DMS53 treated with DMSO at 0.1 percent for 48 hours (cell line): ENCODE measurements at regions not wholly inside any gene's neighbourhood (a gene's known extent, or its start where the extent isn't known, plus 50 kb on each side); places are given as distances from the start of the nearest gene placed in this dataset.

Experiments
- DNase-seq: peaks from one replicate; lab custom pipeline; 2025; ENCODE audit not compliant: unreplicated experiment; lab: John Stamatoyannopoulos, UW

DNA sequence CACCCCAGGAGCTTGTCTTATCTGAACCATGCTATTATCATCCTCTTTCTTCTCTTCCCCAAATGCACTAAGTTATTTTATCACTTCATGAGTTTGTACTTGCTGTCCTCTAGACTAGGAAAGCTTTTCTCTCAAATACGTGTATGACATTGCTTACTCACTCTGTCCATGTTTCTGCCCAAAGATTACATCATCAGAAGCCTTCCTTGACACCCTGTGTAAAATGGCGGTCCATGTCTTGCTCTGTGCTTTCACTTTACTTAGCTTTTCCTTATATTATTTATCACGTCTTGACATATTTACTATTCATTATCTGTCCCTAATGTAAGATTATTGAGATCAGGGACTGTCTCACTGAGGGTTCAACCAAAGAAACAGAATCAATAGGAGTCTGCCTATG is 196.1 kb upstream of the ZEB2 start:
- no peak for DNase-seq

DNA sequence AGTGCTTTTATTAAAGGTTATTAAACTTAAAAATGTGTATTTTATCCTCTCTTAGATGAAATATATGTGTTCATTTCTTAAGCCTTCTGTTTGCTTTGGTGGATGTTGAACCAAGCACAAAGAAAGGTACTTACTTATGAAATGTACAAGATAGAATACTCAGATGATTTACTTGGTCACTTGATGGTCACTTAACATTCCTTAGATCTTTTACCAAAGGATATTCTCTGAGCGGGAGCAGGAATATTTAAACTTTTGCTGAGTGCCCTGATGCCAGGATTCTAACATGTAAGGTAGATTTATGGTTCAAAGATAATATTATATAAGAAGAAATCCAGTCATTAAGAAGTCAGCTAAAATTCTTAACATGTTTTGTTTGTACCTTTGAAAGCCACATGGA is 193.5 kb upstream of the ZEB2 start:
- no peak for DNase-seq

DNA sequence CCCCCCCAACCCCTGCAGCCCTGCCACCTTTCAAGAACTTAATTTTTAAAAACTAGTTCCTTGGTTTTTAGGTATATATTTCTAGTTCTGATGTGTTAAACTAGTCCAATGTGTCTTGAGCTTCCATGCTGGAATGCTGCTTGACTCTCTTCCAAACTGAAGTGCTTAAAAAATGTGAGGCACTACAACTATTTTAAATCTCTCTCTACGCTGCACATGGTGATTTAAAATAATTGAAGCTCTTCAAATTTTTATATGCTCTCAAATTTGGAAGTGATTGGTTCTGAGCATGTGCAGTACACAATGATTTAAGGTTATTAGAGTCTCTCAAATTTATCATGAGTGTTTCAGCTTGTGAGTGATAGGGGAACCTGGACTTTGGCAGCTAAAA is 192.6 kb upstream of the ZEB2 start:
- no peak for DNase-seq

DNA sequence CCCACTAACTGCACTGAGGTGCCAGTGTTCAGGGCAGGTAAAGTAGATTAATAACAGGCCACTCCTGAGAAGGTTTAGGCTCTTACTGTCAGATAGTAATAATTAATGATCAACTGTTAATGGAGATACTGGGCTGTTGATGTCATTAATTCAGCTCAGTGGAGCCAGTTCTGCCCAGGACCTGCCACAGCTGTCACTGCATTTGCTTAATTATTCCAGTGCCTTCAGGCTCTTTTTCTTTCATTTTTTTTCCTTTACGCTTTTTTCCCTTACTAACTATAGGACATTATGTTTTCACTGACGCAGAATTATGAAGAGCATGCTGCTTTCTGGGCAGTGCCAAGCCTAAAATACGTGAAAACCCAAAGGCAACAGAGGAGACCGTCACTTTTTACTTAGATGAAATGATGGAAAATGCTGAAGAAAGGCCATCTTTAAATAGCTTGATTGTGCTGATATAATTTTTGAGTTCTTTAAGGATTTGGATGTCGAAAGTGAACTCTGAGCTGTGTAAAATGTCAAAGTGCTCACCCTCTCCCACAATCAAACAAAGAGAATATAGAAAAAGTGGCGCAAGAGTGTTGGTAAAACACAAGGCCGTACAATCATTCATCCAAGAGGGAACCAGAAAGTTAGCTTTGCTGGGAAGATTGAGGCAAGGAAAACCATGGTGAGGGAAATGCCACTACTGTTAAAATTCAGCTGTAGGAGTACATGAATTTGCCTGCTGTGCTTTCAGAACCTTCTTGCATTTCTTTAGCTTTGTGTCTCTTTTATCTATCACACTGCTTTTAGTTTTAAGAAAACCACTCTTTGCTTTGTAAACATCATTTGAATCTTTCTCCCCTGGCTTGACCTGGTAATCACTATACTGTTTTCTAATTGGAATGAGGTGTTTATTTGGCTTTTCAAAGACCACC is 192.0 kb upstream of the ZEB2 start:
- DNase-seq, result no peak

DNA sequence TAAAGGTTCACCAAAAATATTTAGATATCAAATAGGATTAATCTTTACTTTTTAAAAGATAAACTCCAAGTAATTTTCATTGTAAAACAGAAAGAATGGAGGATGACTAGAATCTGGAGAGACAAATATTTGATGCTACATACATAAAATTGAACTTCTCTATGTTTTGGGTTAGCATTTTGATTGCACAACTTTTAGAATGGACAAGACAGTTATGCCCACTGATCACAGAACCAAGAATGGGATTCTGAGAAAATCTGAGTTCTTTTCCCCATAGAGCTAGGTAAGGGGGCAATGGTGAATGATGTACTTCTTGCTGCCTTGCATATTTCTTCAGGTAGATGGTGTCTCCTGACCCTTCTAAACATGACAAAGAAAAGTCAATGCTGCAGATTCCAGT is 191.2 kb upstream of the ZEB2 start:
- no peak for DNase-seq

DNA sequence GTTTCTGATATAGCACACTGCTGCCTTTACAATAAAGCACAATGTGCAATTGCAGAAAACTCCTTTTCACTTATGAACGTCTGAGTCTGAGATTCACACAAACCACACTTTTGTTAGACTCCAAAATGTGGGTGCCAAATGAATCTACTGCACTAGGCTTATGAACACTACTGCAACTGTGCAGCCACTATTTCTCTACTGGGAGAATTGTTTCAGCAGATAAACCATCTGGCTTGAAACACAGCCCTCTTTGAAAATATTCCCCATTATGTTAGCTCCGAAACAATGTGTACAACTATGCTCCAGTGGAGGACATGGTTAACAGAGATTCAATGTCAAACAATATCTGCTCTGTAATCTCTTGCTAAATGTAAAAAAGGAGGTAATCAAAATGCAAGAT is 188.7 kb upstream of the ZEB2 start:
- no peak for DNase-seq

DNA sequence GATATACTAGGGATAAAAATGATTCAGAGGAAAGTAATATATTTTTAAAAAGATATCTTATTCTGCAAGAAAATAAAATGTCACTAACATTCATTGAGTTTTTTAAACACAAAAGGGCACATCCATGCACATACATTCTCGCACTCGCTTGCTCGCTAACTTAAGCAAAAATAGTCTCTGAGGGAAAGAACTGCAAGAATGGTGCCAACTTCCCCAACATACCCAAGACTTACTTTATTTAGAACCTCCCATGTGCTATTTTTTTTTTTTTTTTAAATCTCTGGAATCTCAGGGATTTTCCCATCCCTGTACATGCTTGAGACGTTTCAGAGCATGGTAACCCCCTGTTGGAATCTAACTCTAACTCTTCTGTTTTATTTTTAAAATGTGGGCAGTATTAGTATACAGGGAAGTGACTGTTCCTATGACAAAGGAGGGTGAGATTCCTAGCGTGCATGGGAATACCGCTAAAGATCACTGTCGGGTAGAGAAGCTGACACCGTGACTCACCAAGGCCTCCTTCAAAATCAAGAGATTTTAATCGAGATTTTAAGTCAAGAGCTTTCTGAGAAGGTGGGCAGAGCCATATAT is 187.9 kb upstream of the ZEB2 start:
- no peak for DNase-seq

DNA sequence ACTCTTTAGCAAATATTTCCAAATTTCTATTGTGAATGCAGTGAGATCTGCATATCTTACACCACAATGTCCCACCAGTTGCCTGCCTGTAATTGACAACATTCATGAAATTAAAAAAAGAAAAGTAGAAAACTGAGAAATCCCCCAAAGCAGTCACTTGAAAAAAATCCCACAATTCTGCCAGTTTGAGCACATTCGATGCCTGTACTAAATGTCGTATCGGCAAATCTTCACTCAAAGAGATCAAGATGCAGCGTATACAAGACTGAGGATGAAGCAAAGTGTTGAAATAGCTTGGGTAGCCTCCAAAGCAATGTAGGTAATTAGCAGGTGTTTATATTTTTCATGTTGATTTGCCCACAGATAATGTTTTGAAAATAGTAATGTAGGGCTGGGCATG is 186.7 kb upstream of the ZEB2 start:
- no peak for DNase-seq

DNA sequence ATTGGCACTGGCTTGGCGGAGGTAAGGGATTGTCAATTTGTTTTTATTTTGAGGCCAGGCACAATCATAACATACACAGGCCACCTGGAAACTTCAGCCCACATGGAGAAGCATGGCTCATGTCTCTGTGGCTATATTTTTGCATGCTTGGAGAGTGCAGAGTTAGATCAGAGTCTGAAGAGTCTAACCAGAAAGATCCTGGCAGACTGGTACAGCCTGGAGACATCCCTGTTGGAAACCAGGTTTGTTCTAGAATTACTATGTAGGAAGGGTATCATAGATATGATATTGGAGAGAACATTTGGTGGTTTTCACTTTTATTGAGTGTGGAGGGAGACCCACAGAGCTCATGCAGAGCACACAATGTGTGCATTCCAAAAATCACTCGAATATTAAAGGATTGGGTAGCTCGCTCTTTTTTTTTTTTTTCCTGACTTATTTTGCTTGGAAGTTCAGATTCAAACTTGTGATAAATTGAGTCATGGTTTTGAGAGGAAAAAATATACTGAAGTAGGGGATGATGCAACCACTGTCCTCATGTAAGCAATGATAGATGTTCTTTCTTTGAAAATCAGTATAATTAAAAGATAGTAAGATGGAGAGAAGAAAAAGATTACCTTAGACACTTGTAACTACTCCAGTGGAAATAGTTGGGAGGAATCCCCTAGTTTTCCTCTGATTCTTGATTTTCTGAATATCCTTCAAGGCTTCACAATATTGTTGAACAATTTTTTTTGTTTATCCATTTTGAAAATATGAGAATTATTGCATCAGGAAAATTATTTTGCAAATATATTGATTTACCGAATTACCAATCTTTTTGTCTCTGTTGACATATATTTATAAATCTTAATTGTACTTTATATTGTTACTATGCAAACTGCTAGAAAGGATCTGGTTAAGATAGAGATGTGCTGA is 185.7 kb upstream of the ZEB2 start:
- no peak for DNase-seq

DNA sequence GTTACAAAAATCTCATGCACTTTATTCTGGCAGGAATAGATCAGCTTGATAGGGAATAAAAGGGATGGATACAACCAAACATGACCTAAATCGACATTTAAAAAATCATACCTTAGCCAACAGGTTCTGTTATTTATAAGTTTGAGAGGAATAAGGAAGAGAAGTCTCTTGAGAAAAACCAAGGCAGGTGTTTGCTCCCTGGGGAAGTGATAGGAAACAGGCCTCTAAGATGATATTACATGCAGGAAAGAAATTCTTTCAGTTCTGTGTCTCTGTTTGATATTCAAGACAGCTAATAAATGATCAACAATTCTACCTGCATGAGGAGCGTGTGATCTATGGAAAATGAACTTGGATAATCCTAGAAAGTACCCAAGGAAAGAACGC is 184.8 kb upstream of the ZEB2 start:
- no peak for DNase-seq

DNA sequence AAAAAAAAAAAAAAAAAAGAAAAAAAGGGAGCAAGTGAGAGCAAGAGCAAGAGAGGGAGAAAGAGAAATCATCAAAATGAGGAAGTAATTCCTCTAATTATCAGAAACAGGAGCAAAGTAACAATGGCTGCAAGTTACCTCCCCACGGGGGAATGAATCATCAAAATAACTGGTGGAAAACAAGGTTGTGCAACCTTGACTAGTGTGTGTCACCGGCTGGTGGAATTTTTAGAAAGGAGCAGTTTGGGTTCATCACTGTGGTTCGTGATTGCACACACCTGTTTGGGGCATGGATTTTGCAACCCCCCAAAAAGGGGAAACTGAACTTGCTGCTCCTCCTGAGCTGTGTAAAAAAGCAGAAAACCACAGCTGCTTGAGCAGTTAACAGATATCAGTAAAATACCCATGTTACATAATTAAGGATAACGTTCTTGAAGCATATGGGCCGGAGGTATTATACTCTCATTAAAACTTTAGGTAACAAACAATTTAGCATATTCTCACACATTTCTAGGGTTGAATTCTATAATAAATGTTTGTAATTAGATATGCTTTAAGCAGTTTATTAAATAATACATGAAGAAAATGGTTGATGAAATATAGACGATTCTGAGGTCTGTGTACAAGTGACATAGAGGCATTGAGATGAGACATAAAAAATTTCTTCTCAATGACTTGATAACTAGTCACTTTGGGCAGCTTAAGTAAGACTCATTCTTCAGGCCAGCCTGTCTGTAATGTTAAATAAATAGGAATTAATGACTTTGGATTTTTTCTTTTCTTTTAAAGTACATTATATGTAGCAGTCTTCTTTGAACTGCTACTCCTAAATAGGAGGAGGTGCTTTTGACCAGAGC is 184.2 kb upstream of the ZEB2 start:
- DNase-seq, result no peak

DNA sequence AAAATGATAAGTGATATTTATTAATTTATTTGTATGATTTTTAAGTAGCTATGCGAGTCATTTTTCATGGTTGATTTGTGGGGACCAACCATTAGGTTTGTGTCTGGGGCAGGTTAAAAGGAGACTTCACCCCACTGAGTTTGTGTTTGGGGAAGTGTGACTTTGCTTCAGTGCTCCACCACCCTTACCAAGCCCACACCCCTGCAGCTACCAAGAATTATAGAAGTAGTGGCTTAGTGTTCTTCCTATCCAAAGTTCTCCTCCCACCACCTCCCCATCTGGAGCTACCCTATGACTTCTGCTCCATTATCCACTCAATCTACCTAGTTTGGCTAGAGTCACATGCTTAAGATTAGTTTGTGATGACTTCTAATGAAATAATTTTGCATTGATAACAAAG is 182.1 kb upstream of the ZEB2 start:
- no peak for DNase-seq

DNA sequence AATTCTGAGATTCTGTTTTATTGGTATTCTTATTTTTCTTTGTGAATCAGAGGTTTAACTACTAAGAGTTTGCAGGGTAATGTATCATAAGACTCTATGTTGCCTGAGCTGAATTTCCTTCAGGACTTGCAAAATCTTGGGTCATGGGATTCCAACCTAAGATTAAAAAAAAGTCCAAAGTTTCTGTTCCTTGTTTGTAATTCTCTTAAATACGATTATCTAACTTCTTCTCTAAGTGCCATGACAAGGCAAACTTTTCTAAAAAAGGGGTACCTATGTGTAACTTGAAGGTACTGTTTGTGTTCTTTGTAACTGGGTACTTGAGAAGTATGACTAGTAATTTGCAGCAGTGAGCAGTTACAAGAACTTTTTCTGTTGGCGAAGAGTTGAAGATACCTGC is 181.3 kb upstream of the ZEB2 start:
- no peak for DNase-seq

DNA sequence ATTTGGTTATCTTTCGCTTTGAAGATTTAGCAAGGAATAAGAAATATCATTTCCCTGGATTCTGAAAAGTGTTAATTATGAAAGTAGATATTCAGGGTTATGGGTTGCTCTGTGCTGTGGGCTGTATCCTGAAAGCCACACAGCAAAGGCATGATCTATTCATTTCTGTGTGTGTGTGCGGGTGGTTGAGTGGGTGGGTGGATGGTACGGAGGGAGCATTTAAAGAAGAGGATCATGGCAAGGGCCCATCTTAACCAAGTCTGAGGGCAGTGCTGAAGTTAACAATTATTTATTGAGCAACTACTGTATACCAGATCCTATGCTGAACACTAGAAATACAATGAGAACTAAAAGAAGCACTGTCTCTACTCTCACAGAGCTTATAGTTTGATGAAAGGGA is 178.2 kb upstream of the ZEB2 start:
- no peak for DNase-seq

DNA sequence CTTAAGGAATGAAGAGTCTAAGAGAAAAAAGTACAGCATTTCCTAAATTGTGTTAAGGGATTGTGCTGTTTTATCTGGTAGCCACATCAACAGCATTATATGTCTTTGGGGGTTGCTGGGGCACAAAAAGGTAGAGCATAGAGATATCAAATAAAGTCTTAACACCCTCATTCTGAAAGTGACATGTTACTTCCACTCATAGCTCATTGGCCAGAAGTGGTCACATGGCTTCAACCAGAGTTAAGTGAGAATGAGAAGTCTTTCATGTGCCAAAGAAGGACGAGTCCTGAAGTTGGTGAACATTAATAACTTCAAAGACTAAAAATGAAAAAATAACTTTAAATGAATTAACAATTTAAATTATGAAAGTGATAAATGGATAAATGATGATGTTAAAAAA is 175.7 kb upstream of the ZEB2 start:
- DNase-seq, result no peak

DNA sequence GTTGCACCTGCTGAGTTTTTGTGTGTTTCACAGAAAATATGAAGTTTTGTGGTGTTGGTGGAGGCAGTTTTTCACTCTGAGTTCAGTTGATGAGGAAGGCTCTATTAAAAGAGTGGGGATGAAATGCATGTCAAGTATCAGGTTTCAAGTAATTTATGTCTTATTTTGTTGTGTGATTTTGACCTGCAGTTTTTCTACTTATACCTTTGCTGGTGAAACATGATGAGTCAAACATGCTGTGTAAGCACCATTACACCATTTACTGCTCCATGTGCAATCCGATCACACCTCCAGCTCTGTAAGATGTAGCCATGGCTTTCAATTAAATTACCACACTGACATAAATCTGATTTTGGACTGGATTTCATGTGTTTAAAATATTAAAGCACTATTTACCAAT is 174.5 kb upstream of the ZEB2 start:
- peak; percentile 27 for DNase-seq

DNA sequence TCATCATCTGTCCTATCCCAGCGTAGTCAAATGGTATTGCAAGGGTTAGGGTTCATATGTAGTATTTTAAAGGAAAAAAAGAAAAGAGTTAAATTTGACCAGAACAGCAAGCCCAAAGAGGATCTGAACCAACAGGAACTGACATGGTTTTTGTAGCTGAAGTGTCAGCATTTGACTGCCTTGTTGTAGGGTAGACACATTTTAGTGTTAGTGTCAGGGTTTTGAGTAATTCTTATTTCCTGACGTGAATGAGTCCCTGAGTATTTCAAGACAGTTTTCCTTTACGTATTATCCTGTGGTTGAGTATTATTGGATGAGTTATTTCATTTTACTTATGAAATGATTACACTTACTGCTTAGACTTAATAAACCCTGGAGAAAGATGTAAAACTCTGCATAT is 173.3 kb upstream of the ZEB2 start:
- no peak for DNase-seq

DNA sequence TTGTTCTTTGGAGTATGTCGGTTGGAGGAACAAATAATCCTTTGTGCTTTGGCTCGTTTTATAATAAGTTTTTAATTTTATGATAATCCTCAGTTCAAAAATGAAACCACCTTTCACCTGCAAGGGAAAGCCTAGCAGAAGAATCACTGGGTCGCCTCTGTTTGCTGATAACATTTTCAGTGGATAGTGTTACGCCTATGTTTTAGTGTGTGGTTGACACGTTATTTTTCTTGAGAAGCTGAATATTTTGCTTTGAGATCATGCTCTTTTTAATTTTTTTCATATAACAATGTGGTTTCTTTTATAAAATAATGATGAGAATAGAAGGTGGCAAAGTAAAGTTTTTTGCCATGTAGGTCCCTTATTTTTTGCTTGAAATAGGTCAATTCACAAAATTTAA is 172.7 kb upstream of the ZEB2 start:
- DNase-seq, result no peak

DNA sequence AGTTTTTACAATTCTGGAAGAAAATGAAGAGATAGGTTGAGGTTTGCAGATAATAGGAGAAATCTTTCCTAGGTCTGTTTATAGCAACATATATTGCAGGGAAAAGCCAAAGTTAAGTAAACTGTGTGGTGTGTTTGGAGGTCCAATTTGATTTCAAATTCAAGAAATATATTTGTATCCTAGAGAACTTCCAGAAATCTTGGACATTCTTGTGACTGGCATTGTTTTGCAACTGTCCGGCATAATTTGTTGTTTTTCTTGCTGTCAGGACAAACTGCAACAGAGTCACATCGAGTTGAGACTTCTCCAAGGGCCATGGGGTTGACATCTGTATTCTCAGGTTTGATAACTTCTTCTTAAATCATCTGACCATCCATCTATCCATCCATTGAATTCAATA is 170.9 kb upstream of the ZEB2 start:
- DNase-seq, result no peak

DNA sequence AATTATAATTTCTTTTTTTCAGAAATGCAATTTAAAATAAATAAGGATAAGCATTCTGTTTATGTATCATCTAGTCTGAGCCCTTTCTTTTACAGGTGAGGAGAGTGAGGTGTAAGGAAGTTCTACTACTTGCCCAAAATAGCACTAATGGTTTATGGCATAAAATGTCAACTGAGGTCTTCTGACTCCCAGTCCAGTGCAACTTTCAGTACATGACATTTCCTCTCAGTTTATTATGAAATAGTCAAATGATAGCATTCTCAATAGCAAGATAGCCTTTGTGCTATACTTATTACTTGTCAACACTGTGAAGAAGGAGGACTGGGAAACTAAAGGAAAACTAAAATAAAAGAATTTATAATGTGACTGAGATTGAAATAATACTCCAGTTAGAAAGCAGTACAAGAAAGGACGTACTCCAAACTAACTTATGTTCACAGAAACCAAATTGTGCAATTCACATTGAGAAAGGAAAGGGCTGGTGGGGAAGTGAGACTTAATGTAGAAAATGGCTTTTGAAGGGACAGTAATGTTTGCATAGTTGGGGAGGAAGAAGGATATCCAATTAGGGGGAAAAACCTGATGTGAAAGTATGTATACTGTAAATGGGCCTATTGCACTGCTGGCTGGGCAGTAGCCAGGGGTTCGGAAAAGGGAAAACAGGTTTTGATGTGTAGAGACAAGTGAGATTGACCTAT is 166.7 kb upstream of the ZEB2 start:
- no peak for DNase-seq
